ENCODE measurements at regions not wholly inside any gene's neighbourhood (a gene's known extent, or its start where the extent isn't known, plus 50 kb on each side); places are given as distances from the start of the nearest gene placed in this dataset.

GRCh38 chr3:43793648-43794372 is 103.1 kb downstream of the ABHD5 start:
- no peaks in the 10 kb centered on the region for H3K9me3 ChIP-seq (ENCODE audit: control insufficient read depth, insufficient read depth, low read length)

GRCh38 chr3:43794776-43795175 is 104.0 kb downstream of the ABHD5 start:
- Histone ChIP-seq H3K4me1 (ENCODE audit: control insufficient read depth, insufficient read depth, low read length) (no peaks in the 10 kb centered on the region), H3K9me3 (ENCODE audit: control insufficient read depth, insufficient read depth, low read length) (no peaks in the 10 kb centered on the region), H3K27ac (ENCODE audit: low read depth, low read length) (no peak overlapping the region), H3K4me3 (ENCODE audit: low read depth, low read length) (no peak overlapping the region), H3K9ac (ENCODE audit: low read depth, low read length) (no peak overlapping the region), H3K27me3 (ENCODE audit: control insufficient read depth, insufficient read depth, low read length) (no peaks in the 10 kb centered on the region), H3K36me3 (ENCODE audit: control insufficient read depth, insufficient read depth, low read length) (no peaks in the 10 kb centered on the region)

More at GRCh38 chr3:43793648-43794372, 103.1 kb downstream of the ABHD5 start:
- H3K27me3 ChIP-seq (ENCODE audit: control insufficient read depth, insufficient read depth, low read length), result no peaks in the 10 kb centered on the region; the same call in 1 of the 2 replicates
- H3K9ac ChIP-seq (ENCODE audit: low read depth, low read length), result no peak overlapping the region
- H3K36me3 ChIP-seq (ENCODE audit: control insufficient read depth, insufficient read depth, low read length), result no peaks in the 10 kb centered on the region
- H3K27ac ChIP-seq (ENCODE audit: low read depth, low read length), result no peak overlapping the region
- H3K4me3 ChIP-seq (ENCODE audit: low read depth, low read length), result no peak overlapping the region
- H3K4me1 ChIP-seq (ENCODE audit: control insufficient read depth, insufficient read depth, low read length), result no peaks in the 10 kb centered on the region

GRCh38 chr3:43795491-43795890 is 104.8 kb downstream of the ABHD5 start:
- Histone ChIP-seq H3K27me3 (ENCODE audit: control insufficient read depth, insufficient read depth, low read length) (no peaks in the 10 kb centered on the region), H3K4me1 (ENCODE audit: control insufficient read depth, insufficient read depth, low read length) (no peaks in the 10 kb centered on the region), H3K27ac (ENCODE audit: low read depth, low read length) (no peak overlapping the region)

GRCh38 chr3:43796041-43796596 is 105.4 kb downstream of the ABHD5 start:
- Histone ChIP-seq H3K4me1 (ENCODE audit: control insufficient read depth, insufficient read depth, low read length) (no peaks in the 10 kb centered on the region), H3K27me3 (ENCODE audit: control insufficient read depth, insufficient read depth, low read length) (no peaks in the 10 kb centered on the region), H3K4me3 (ENCODE audit: low read depth, low read length) (no peak overlapping the region), H3K9ac (ENCODE audit: low read depth, low read length) (no peak overlapping the region), H3K36me3 (ENCODE audit: control insufficient read depth, insufficient read depth, low read length) (no peaks in the 10 kb centered on the region), H3K9me3 (ENCODE audit: control insufficient read depth, insufficient read depth, low read length) (no peaks in the 10 kb centered on the region), H3K27ac (ENCODE audit: low read depth, low read length) (no peak overlapping the region)

More at GRCh38 chr3:43795491-43795890, 104.8 kb downstream of the ABHD5 start:
- H3K4me3 ChIP-seq (ENCODE audit: low read depth, low read length), result no peak overlapping the region
- H3K9ac ChIP-seq (ENCODE audit: low read depth, low read length), result no peak overlapping the region
- H3K9me3 ChIP-seq (ENCODE audit: control insufficient read depth, insufficient read depth, low read length), result no peaks in the 10 kb centered on the region
- H3K36me3 ChIP-seq (ENCODE audit: control insufficient read depth, insufficient read depth, low read length), result no peaks in the 10 kb centered on the region

GRCh38 chr3:43797794-43798193 is 107.1 kb downstream of the ABHD5 start:
- Histone ChIP-seq H3K36me3 (ENCODE audit: control insufficient read depth, insufficient read depth, low read length) (no peaks in the 10 kb centered on the region), H3K9me3 (ENCODE audit: control insufficient read depth, insufficient read depth, low read length) (no peaks in the 10 kb centered on the region), H3K4me1 (ENCODE audit: control insufficient read depth, insufficient read depth, low read length) (no peaks in the 10 kb centered on the region), H3K27me3 (ENCODE audit: control insufficient read depth, insufficient read depth, low read length) (no peaks in the 10 kb centered on the region), H3K27ac (ENCODE audit: low read depth, low read length) (no peak overlapping the region), H3K9ac (ENCODE audit: low read depth, low read length) (no peak overlapping the region), H3K4me3 (ENCODE audit: low read depth, low read length) (no peak overlapping the region)

- Histone ChIP-seq H3K9ac (ENCODE audit: low read depth, low read length) (no peak overlapping the region), H3K36me3 (ENCODE audit: control insufficient read depth, insufficient read depth, low read length) (no peaks in the 10 kb centered on the region), H3K27me3 (ENCODE audit: control insufficient read depth, insufficient read depth, low read length) (no peaks in the 10 kb centered on the region), H3K9me3 (ENCODE audit: control insufficient read depth, insufficient read depth, low read length) (no peaks in the 10 kb centered on the region), H3K27ac (ENCODE audit: low read depth, low read length) (no peak overlapping the region), H3K4me1 (ENCODE audit: control insufficient read depth, insufficient read depth, low read length) (no peaks in the 10 kb centered on the region), H3K4me3 (ENCODE audit: low read depth, low read length) (no peak overlapping the region)
These were observed 120.1 kb downstream of the ABHD5 start for GRCh38 chr3:43810797-43811196.

GRCh38 chr3:43814461-43814860 is 123.7 kb downstream of the ABHD5 start:
- H3K9me3 ChIP-seq (ENCODE audit: control insufficient read depth, insufficient read depth, low read length), result no peaks in the 10 kb centered on the region
- no peaks in the 10 kb centered on the region for H3K27me3 ChIP-seq (ENCODE audit: control insufficient read depth, insufficient read depth, low read length)
- no peaks in the 10 kb centered on the region for H3K4me1 ChIP-seq (ENCODE audit: control insufficient read depth, insufficient read depth, low read length)
- no peak overlapping the region for H3K27ac ChIP-seq (ENCODE audit: low read depth, low read length)
- no peak overlapping the region for H3K4me3 ChIP-seq (ENCODE audit: low read depth, low read length)
- no peak overlapping the region for H3K9ac ChIP-seq (ENCODE audit: low read depth, low read length)
- H3K36me3 ChIP-seq (ENCODE audit: control insufficient read depth, insufficient read depth, low read length), result no peaks in the 10 kb centered on the region

- no peaks in the 10 kb centered on the region for H3K27me3 ChIP-seq (ENCODE audit: control insufficient read depth, insufficient read depth, low read length)
- H3K27ac ChIP-seq (ENCODE audit: low read depth, low read length), result no peak overlapping the region
- H3K4me1 ChIP-seq (ENCODE audit: control insufficient read depth, insufficient read depth, low read length), result no peaks in the 10 kb centered on the region
- H3K9me3 ChIP-seq (ENCODE audit: control insufficient read depth, insufficient read depth, low read length), result no peaks in the 10 kb centered on the region
- no peaks in the 10 kb centered on the region for H3K36me3 ChIP-seq (ENCODE audit: control insufficient read depth, insufficient read depth, low read length)
- no peak overlapping the region for H3K4me3 ChIP-seq (ENCODE audit: low read depth, low read length)
- no peak overlapping the region for H3K9ac ChIP-seq (ENCODE audit: low read depth, low read length)
These were observed 125.6 kb downstream of the ABHD5 start for GRCh38 chr3:43816372-43816771.

- Histone ChIP-seq H3K4me3 (ENCODE audit: low read depth, low read length) (no peak overlapping the region), H3K9ac (ENCODE audit: low read depth, low read length) (no peak overlapping the region), H3K9me3 (ENCODE audit: control insufficient read depth, insufficient read depth, low read length) (no peaks in the 10 kb centered on the region), H3K36me3 (ENCODE audit: control insufficient read depth, insufficient read depth, low read length) (no peaks in the 10 kb centered on the region), H3K4me1 (ENCODE audit: control insufficient read depth, insufficient read depth, low read length) (no peaks in the 10 kb centered on the region), H3K27me3 (ENCODE audit: control insufficient read depth, insufficient read depth, low read length) (no peaks in the 10 kb centered on the region), H3K27ac (ENCODE audit: low read depth, low read length) (no peak overlapping the region)
These were observed 126.3 kb downstream of the ABHD5 start for GRCh38 chr3:43817064-43817463.

GRCh38 chr3:43817825-43818224 is 127.1 kb downstream of the ABHD5 start:
- Histone ChIP-seq H3K9me3 (ENCODE audit: control insufficient read depth, insufficient read depth, low read length) (no peaks in the 10 kb centered on the region), H3K36me3 (ENCODE audit: control insufficient read depth, insufficient read depth, low read length) (no peaks in the 10 kb centered on the region), H3K4me3 (ENCODE audit: low read depth, low read length) (no peak overlapping the region), H3K4me1 (ENCODE audit: control insufficient read depth, insufficient read depth, low read length) (no peaks in the 10 kb centered on the region), H3K9ac (ENCODE audit: low read depth, low read length) (no peak overlapping the region), H3K27ac (ENCODE audit: low read depth, low read length) (no peak overlapping the region), H3K27me3 (ENCODE audit: control insufficient read depth, insufficient read depth, low read length) (no peaks in the 10 kb centered on the region)

GRCh38 chr3:43818229-43818628 is 127.5 kb downstream of the ABHD5 start:
- Histone ChIP-seq H3K4me3 (ENCODE audit: low read depth, low read length) (no peak overlapping the region), H3K4me1 (ENCODE audit: control insufficient read depth, insufficient read depth, low read length) (no peaks in the 10 kb centered on the region), H3K9me3 (ENCODE audit: control insufficient read depth, insufficient read depth, low read length) (no peaks in the 10 kb centered on the region), H3K9ac (ENCODE audit: low read depth, low read length) (no peak overlapping the region), H3K36me3 (ENCODE audit: control insufficient read depth, insufficient read depth, low read length) (no peaks in the 10 kb centered on the region), H3K27ac (ENCODE audit: low read depth, low read length) (no peak overlapping the region), H3K27me3 (ENCODE audit: control insufficient read depth, insufficient read depth, low read length) (no peaks in the 10 kb centered on the region)
